ENCODE measurements at regions not wholly inside any gene's neighbourhood (a gene's known extent, or its start where the extent isn't known, plus 50 kb on each side); places are given as distances from the start of the nearest gene placed in this dataset.

DNA sequence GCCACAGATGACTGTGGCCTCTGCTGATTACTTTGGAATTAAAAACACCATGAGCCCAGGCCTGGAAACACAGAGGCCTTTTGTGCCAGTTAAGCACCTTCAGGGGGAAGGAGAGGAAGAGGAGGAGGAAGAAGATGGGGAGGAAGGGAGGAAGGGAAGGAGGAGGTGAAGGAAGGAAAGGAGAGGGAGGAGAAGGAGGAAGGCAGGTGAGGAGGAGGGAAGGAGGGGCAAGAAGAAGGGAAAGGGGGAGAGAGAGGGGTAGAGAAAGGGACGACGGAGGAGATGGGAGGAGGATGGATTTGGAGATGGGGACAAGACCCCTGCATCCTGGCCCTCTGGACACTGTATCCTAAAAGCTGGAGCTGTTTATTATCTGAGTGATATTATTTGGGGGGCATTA lies 231.0 kb downstream of the UQCRFS1 start:
- H3K4me3 ChIP-seq (replicated peaks in 1 of 2; ENCODE audit: low read depth in 2 of 2, low read length in 2 of 2), result no peak overlapping the region
- DNase-seq (ENCODE audit: low read depth in 2 of 2), result no peak
- TF ChIP-seq, protein P1, sequence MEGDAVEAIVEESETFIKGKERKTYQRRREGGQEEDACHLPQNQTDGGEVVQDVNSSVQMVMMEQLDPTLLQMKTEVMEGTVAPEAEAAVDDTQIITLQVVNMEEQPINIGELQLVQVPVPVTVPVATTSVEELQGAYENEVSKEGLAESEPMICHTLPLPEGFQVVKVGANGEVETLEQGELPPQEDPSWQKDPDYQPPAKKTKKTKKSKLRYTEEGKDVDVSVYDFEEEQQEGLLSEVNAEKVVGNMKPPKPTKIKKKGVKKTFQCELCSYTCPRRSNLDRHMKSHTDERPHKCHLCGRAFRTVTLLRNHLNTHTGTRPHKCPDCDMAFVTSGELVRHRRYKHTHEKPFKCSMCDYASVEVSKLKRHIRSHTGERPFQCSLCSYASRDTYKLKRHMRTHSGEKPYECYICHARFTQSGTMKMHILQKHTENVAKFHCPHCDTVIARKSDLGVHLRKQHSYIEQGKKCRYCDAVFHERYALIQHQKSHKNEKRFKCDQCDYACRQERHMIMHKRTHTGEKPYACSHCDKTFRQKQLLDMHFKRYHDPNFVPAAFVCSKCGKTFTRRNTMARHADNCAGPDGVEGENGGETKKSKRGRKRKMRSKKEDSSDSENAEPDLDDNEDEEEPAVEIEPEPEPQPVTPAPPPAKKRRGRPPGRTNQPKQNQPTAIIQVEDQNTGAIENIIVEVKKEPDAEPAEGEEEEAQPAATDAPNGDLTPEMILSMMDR (IDR thresholded peaks at IDR 0.05; ENCODE audit: low read depth, low read length), result no peak

DNA sequence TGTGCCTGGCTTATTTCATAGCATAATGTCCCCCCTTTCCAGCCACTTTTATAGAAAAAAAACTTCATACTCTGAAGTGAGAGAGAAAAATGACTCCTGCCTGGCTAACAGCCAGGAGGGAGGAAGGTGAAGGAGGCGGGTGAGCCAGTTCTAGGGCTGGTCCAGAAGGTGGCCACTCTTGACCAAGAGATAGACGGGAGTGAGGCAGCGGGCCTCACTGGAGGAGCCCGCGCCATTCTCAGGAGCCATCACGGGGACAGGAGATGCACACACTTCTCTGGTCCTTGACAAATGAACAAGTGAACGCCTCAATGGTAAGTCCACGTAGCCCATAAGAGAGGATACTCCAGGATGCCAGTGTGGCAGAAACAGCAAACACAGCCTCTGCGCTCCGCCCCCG lies 231.4 kb downstream of the UQCRFS1 start:
- TF ChIP-seq, protein P1 (IDR thresholded peaks at IDR 0.05; ENCODE audit: low read depth, low read length), result no peak
- no peak overlapping the region for H3K4me3 ChIP-seq (replicated peaks in 1 of 2; ENCODE audit: low read depth in 2 of 2, low read length in 2 of 2)
- DNase-seq (ENCODE audit: low read depth in 2 of 2), result no peak

DNA sequence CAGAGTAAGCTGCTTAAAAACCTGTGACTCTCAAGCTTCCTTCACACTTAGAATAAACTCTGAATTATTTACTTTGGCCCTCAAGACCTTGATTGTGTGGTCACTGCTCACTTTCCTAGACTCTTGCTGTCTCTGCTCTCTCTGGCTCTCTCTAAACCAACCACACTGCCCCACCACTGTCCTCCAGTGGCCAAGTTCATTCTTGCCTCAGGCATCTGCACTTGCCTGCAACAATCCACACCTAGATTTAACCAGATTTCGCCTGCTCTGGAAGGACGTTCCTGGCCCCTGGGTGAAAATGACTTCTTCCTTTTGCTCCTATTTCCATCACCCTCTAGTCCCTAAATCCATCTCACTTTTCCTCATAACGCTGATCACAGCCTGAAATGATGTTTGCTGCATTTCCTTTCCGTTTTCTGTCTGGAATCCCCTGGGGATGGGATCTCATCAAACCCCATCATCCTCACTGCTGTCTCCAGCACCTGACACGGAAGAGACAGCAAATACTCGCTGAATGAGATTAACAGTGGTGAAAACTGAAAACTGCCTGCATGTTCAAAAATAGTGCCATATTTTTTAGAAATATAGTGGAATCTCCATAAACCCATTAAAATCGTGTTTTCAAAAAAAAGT lies 232.6 kb downstream of the UQCRFS1 start:
- H3K4me3 ChIP-seq (replicated peaks in 1 of 2; ENCODE audit: low read depth in 2 of 2, low read length in 2 of 2), result no peak overlapping the region
- DNase-seq (ENCODE audit: low read depth in 2 of 2), result peak; percentile 49 to 75
- TF ChIP-seq, protein P1 (IDR thresholded peaks at IDR 0.05; ENCODE audit: low read depth, low read length), result peak; percentile 78

DNA sequence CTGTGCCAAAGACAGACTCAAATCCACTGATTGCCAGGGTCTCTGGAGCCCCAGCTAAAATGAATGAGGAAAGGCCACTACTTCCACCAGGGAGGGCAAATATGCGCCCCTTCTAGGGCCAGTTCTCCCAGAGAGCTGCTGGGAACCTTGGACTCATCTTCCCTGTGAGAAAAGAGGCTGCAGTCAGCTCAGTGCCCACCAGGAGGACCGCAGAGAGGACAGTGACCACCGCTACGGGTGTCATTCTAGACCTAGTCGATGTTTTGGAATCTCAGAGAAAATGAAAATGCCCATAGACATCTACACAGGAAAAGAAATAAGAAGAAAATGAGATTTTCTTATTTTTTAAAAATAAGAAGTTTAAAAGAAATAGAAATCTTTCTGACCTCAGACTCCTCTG lies 235.1 kb downstream of the UQCRFS1 start:
- H3K4me3 ChIP-seq (replicated peaks in 1 of 2; ENCODE audit: low read depth in 2 of 2, low read length in 2 of 2), result no peak overlapping the region
- TF ChIP-seq, protein P1 (IDR thresholded peaks at IDR 0.05; ENCODE audit: low read depth, low read length), result peak; percentile 26

DNA sequence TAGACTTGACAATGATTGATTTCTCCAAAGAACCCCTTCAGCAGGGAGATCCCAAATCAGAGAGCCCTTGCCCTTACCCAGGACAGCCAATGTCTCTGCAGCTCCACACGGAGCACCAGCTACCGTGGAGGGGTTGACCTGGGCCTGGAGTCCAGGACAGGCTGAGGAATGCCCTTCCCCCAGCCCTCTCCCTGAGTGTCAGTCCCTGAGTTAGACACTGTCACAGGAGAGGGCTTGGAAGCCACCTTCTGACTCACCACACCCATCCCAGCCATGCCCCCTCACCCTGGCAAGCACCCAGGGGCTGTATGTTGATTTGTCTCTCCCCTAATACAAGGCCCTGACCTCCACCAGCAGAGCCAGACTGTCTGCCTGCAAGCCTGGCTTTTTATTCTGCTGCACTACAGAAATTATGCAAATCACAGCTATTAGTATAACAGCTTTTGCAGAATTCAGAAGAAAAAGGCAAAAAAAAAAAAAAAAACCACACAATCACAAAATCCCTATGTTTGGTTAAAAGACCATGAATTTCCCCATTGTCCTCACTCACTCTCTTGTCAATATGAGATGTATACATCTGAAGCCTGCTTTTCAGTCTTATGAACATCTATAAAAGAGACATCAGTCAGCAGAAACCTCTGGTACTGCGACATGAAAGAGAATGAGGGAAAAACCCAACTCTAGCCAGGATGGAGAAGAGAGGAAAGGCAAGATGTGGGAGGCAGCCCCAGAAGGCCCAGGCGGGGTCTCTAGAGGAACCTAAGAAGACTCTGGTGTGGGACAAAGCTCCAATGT lies 240.7 kb downstream of the UQCRFS1 start:
- H3K4me3 ChIP-seq (replicated peaks in 1 of 2; ENCODE audit: low read depth in 2 of 2, low read length in 2 of 2), result no peak overlapping the region
- TF ChIP-seq, protein P1 (IDR thresholded peaks at IDR 0.05; ENCODE audit: low read depth, low read length), result no peak
- no peak for DNase-seq (ENCODE audit: low read depth in 2 of 2)

More for the DNA sequence above, 235.1 kb downstream of the UQCRFS1 start:
- DNase-seq (ENCODE audit: low read depth in 2 of 2), result no peak

DNA sequence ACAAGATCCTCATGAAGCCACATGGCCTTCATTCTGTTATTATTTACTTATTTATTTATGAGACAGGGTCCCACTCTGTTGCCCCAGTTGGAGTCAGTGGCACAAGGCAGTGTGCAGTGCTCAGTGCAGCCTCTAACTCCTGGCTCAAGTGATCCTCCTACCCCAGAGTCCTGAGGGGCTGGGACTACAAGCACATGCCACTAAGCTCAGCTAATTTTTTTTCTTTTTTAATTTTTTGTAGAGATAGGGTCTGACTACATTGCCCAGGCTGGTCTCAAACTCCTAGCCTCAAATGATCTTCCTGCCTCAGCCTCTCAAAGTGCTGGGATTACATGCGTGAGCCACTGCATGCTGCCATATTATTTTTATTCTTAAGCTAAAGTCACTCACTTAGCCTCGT lies 241.4 kb downstream of the UQCRFS1 start:
- no peak for DNase-seq (ENCODE audit: low read depth in 2 of 2)
- TF ChIP-seq, protein P1 (IDR thresholded peaks at IDR 0.05; ENCODE audit: low read depth, low read length), result no peak
- no peak overlapping the region for H3K4me3 ChIP-seq (replicated peaks in 1 of 2; ENCODE audit: low read depth in 2 of 2, low read length in 2 of 2)

Measured in cardiac fibroblast (primary cell).